ENCODE measurements at regions not wholly inside any gene's neighbourhood (a gene's known extent, or its start where the extent isn't known, plus 50 kb on each side); places are given as distances from the start of the nearest gene placed in this dataset.
A peak's percentile ranks its signal among the peaks of the same experiment; 100 is the strongest.

- CTCF ChIA-PET = no interaction called here
- RAD21 ChIA-PET (ENCODE audit: low non-redundant PET in 1 of 2, low total read pairs in 2 of 2, uncharacterized antibody in 2 of 2, unreplicated experiment in 2 of 2) = no interaction called here
- Histone ChIP-seq H3K4me2 (ENCODE audit: low read length) (no peak overlapping the region), H3K36me3 (ENCODE audit: control insufficient read depth in 1 of 2, insufficient read depth in 2 of 2, low read length in 2 of 2) (no peaks in the 10 kb centered on the region), H3K9ac (ENCODE audit: low read length) (no peak overlapping the region), H4K20me1 (ENCODE audit: insufficient read depth) (no peaks in the 10 kb centered on the region), H2AFZ (ENCODE audit: low read depth, low read length, poor library complexity, severe bottlenecking) (no peak overlapping the region), H3K4me3 (replicated peaks in 1 of 2; ENCODE audit: low read depth in 1 of 2, low read length in 2 of 2) (no peak overlapping the region), H3K4me1 (ENCODE audit: control insufficient read depth in 1 of 2, insufficient read depth in 2 of 2, low read length in 2 of 2) (no peaks in the 10 kb centered on the region), H3K9me3 (ENCODE audit: control insufficient read depth in 1 of 2, insufficient read depth in 1 of 2, low read depth in 1 of 2, low read length in 2 of 2) (no peaks in the 10 kb centered on the region), H3K27ac (ENCODE audit: low read depth, low read length) (no peak overlapping the region), H3K9me2 (ENCODE audit: insufficient read depth) (no peaks in the 10 kb centered on the region), H3K79me2 (ENCODE audit: insufficient read depth, low read length) (no peaks in the 10 kb centered on the region), H3K27me3 (ENCODE audit: insufficient read depth, low read length) (no peaks in the 10 kb centered on the region)
- ATAC-seq (no peak), DNase-seq (ENCODE audit: low read depth, low spot score) (no peak)
- no TSS peak for BruUV-seq (replicated peaks)
- intact Hi-C loops (cut with micrococcal nuclease) = no loop called here
- POLR2A ChIA-PET = no interaction called here
- no peak for TF ChIP-seq TCF7L2 (IDR thresholded peaks at IDR 0.05; ENCODE audit: borderline replicate concordance, extremely low read depth, insufficient read depth, insufficient read length)
- peak in 2 of 3 experiments; percentile 8 to 47; a peak in 2 of 6 replicates for TF ChIP-seq CTCF (IDR thresholded peaks at IDR 0.05 in 2 of 3, conservative IDR thresholded peaks at IDR 0.05 in 1 of 3; ENCODE audit: borderline replicate concordance in 1 of 3, insufficient read depth in 1 of 3, low read depth in 2 of 3, low read length in 2 of 3)
- TF ChIP-seq POLR2A (IDR thresholded peaks at IDR 0.05; ENCODE audit: borderline replicate concordance, extremely low read depth, insufficient read depth, insufficient read length) = no peak
- no peak for TF ChIP-seq EZH2 (IDR thresholded peaks at IDR 0.05)
- TF ChIP-seq RAD21 (IDR thresholded peaks at IDR 0.05; ENCODE audit: low read depth) = peak; percentile 32
- no peak for TF ChIP-seq REST (IDR thresholded peaks at IDR 0.05; ENCODE audit: low read depth)
- no peak for TF ChIP-seq JUND (IDR thresholded peaks at IDR 0.05)
- no peak for TF ChIP-seq SIN3A (IDR thresholded peaks at IDR 0.05; ENCODE audit: low read depth)
- TF ChIP-seq SRF (IDR thresholded peaks at IDR 0.05; ENCODE audit: low read depth) = no peak
These were observed 149.2 kb upstream of the FBXO33 start for GRCh38 chr14:39581474-39581873.
